Fibroblast of lung (primary cell): ENCODE measurements at regions not wholly inside any gene's neighbourhood (a gene's known extent, or its start where the extent isn't known, plus 50 kb on each side); places are given as distances from the start of the nearest gene placed in this dataset.

Source experiments
- DNase-seq, 2 donors: peaks; one replicate each; pipeline versions ENCODE4 v3.0.0 to v3.0.0-alpha.2; 2010; ENCODE audit warnings: low read depth in 2 of 2
- H2AFZ ChIP-seq: 2 replicates; pipeline ENCODE4 v1.5.1; 2012; ENCODE audit warnings: low read length, control low read depth, inconsistent platforms
- H3K27ac ChIP-seq: 2 replicates; pipeline ENCODE4 v1.5.1; 2011; ENCODE audit warnings: low read length, control low read depth; ENCODE audit not compliant: insufficient read depth
- H3K27me3 ChIP-seq: 2 replicates; pipeline ENCODE4 v1.5.1; 2011; ENCODE audit warnings: mild to moderate bottlenecking, low read length; ENCODE audit not compliant: control insufficient read depth, insufficient read depth
- H3K36me3 ChIP-seq: 2 replicates; pipeline ENCODE4 v1.5.1; 2011; ENCODE audit warnings: low read length; ENCODE audit not compliant: control insufficient read depth, insufficient read depth
- H3K4me1 ChIP-seq: 2 replicates; pipeline ENCODE4 v1.5.1; 2011; ENCODE audit warnings: low read length; ENCODE audit not compliant: control insufficient read depth, insufficient read depth; ENCODE audit errors: extremely low read depth
- H3K4me2 ChIP-seq: 2 replicates; pipeline ENCODE4 v1.5.1; 2011; ENCODE audit warnings: low read length, control low read depth; ENCODE audit not compliant: insufficient read depth; ENCODE audit errors: extremely low read depth
- H3K4me3 ChIP-seq, 4 experiments: fragments of 200-600 bp in 1 of 4; sonication (generic) in 1 of 4; replicated peaks in 1 of 4; 2 replicates each; pipeline ENCODE4 v1.5.1; 2011 to 2016; ENCODE audit warnings: low read length in 4 of 4, low read depth in 3 of 4, mild to moderate bottlenecking in 3 of 4, control low read depth in 2 of 4, inconsistent platforms in 1 of 4, mixed read lengths in 1 of 4; ENCODE audit not compliant: insufficient read depth in 1 of 4; ENCODE audit errors: control extremely low read depth in 1 of 4
- H3K79me2 ChIP-seq: 2 replicates; pipeline ENCODE4 v1.5.1; 2012; ENCODE audit warnings: mild to moderate bottlenecking, low read length, inconsistent platforms; ENCODE audit not compliant: control insufficient read depth, insufficient read depth
- H3K9ac ChIP-seq: 2 replicates; pipeline ENCODE4 v1.5.1; 2011; ENCODE audit warnings: mild to moderate bottlenecking, low read length, control low read depth; ENCODE audit not compliant: insufficient read depth
- H3K9me3 ChIP-seq: 2 replicates; pipeline ENCODE4 v1.5.1; 2012; ENCODE audit warnings: low read depth, low read length; ENCODE audit not compliant: control insufficient read depth, insufficient read depth
- H4K20me1 ChIP-seq: 2 replicates; pipeline ENCODE4 v1.5.1; 2011; ENCODE audit warnings: low read length; ENCODE audit not compliant: control insufficient read depth, insufficient read depth; ENCODE audit errors: extremely low read depth
- EZH2 ChIP-seq: IDR thresholded peaks from 2 replicates; pipeline ENCODE4 v1.5.1; 2012; ENCODE audit warnings: low read length, control low read depth, mild to moderate bottlenecking; ENCODE audit errors: missing control alignments
- TF ChIP-seq, protein P1 (sequence below), 2 donors: IDR thresholded peaks in 1 of 2; conservative IDR thresholded peaks in 1 of 2; 1 replicate in 1 of 2; 2 replicates in 1 of 2; pipeline ENCODE4 v1.5.1; 2011 to 2012; ENCODE audit warnings: low read length in 2 of 2, control low read depth in 1 of 2, inconsistent platforms in 1 of 2, low read depth in 1 of 2, mild to moderate bottlenecking in 1 of 2

DNA sequence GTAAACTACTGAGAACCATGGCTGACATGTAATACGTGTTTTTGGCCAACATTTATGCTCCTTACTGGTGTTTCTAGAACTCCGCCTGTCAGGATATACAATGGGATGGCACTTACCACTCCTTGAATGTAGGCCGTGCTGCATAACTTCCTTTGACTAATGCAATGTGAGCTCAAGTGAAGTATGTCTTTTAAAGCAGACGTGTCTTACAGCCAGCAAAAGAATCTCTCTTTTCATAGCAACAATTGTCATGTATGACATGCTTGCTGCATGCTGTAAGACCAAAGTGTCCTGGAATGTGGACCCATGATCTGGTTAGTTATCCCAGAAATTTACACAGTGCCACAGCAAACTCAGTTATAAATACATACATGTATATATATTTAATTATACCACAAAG lies 1202.7 kb upstream of the PIK3C3 start:
- no peak for TF ChIP-seq EZH2
- TF ChIP-seq, protein P1, sequence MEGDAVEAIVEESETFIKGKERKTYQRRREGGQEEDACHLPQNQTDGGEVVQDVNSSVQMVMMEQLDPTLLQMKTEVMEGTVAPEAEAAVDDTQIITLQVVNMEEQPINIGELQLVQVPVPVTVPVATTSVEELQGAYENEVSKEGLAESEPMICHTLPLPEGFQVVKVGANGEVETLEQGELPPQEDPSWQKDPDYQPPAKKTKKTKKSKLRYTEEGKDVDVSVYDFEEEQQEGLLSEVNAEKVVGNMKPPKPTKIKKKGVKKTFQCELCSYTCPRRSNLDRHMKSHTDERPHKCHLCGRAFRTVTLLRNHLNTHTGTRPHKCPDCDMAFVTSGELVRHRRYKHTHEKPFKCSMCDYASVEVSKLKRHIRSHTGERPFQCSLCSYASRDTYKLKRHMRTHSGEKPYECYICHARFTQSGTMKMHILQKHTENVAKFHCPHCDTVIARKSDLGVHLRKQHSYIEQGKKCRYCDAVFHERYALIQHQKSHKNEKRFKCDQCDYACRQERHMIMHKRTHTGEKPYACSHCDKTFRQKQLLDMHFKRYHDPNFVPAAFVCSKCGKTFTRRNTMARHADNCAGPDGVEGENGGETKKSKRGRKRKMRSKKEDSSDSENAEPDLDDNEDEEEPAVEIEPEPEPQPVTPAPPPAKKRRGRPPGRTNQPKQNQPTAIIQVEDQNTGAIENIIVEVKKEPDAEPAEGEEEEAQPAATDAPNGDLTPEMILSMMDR (conservative IDR thresholded peaks at IDR 0.05 in 1 of 2, IDR thresholded peaks at IDR 0.05 in 1 of 2; ENCODE audit: low read depth in 1 of 2, low read length in 2 of 2): no peak
- Histone ChIP-seq H3K9ac (no peak overlapping the region), H2AFZ (no peak overlapping the region), H3K4me3 (no peak overlapping the region), H3K9me3 (no peaks in the 10 kb centered on the region), H3K4me2 (no peak overlapping the region), H4K20me1 (no peaks in the 10 kb centered on the region), H3K79me2 (no peaks in the 10 kb centered on the region), H3K27ac (no peak overlapping the region), H3K27me3 (no peaks in the 10 kb centered on the region), H3K4me1 (no peaks in the 10 kb centered on the region), H3K36me3 (no peaks in the 10 kb centered on the region)
- DNase-seq: peak in 1 of 2 donors; percentile 2

DNA sequence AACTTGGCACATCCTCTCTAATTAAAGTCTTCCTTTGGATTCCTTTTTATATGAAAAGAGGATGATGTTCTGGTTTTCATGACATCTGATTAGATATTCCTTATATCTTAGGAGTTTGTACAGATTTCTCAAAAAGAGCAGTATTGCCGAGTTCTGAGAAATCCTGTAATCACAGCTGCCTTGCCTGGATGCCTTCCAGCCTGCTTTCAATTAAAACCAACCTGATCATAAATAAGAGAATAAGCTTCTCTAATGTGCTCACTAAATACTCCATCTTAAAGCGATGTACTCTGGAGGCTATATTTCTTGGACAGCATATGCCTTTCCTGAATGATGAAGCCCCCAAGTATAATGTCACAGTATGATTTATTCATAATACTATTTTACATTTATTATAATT lies 1203.8 kb upstream of the PIK3C3 start:
- DNase-seq: no peak
- Histone ChIP-seq H3K4me1 (no peaks in the 10 kb centered on the region), H3K27ac (no peak overlapping the region), H3K36me3 (no peaks in the 10 kb centered on the region), H3K4me2 (no peak overlapping the region), H2AFZ (no peak overlapping the region), H3K4me3 (no peak overlapping the region), H3K9ac (no peak overlapping the region), H3K79me2 (no peaks in the 10 kb centered on the region), H4K20me1 (no peaks in the 10 kb centered on the region), H3K27me3 (no peaks in the 10 kb centered on the region), H3K9me3 (no peaks in the 10 kb centered on the region)
- TF ChIP-seq EZH2: no peak
- TF ChIP-seq, protein P1 (conservative IDR thresholded peaks at IDR 0.05 in 1 of 2, IDR thresholded peaks at IDR 0.05 in 1 of 2; ENCODE audit: low read depth in 1 of 2, low read length in 2 of 2): no peak

DNA sequence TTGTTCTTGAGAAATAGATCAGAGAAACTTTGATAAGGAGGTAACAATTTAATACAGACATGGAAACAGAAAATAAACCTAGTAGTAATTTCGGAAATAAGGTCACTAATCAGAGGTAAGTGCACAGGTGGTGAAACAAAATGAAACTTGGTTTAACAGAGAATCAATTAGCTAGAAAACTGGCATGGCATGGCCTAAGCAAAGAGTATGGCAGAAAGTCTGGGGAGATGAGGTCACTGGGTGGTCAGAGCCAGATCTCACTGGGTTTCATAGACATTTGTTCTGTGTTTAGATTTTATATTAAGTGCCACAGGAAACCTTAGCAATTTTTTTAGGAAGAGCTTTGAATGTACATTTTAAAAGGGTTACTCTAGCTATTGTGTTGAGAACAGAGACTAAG lies 1216.0 kb upstream of the PIK3C3 start:
- Histone ChIP-seq H3K27ac (no peak overlapping the region), H3K79me2 (no peaks in the 10 kb centered on the region), H4K20me1 (no peaks in the 10 kb centered on the region), H3K36me3 (no peaks in the 10 kb centered on the region), H3K4me2 (no peak overlapping the region), H3K4me3 (no peak overlapping the region), H2AFZ (no peak overlapping the region), H3K27me3 (no peaks in the 10 kb centered on the region), H3K9me3 (no peaks in the 10 kb centered on the region), H3K4me1 (no peaks in the 10 kb centered on the region), H3K9ac (no peak overlapping the region)
- TF ChIP-seq, protein P1 (conservative IDR thresholded peaks at IDR 0.05 in 1 of 2, IDR thresholded peaks at IDR 0.05 in 1 of 2; ENCODE audit: low read depth in 1 of 2, low read length in 2 of 2): no peak
- TF ChIP-seq EZH2: no peak
- DNase-seq: no peak
